HepG2 (cell line): ENCODE measurements at regions not wholly inside any gene's neighbourhood (a gene's known extent, or its start where the extent isn't known, plus 50 kb on each side); places are given as distances from the start of the nearest gene placed in this dataset.

Experiments
- ADNP ChIP-seq: sonication (generic); formaldehyde crosslinking; IDR thresholded peaks from 2 replicates; pipeline ENCODE4 v1.4.0; 2020; ENCODE audit warnings: missing genetic modification reagents
- CTCF ChIP-seq: sonication (generic); formaldehyde crosslinking; IDR thresholded peaks from 2 replicates; pipeline ENCODE4 v1.5.0; 2020; ENCODE audit warnings: mild to moderate bottlenecking, missing genetic modification reagents, moderate library complexity
- FOXM1 ChIP-seq: sonication (generic); formaldehyde crosslinking; IDR thresholded peaks from 2 replicates; pipeline ENCODE4 v1.5.0; 2020; ENCODE audit warnings: missing genetic modification reagents
- JUNB ChIP-seq: sonication (generic); formaldehyde crosslinking; IDR thresholded peaks from 2 replicates; pipeline ENCODE4 v1.8.0; 2022; ENCODE audit warnings: missing genetic modification reagents, mild to moderate bottlenecking, borderline replicate concordance
- JUND ChIP-seq: sonication (generic); formaldehyde crosslinking; IDR thresholded peaks from 2 replicates; pipeline ENCODE4 v1.8.0; 2022; ENCODE audit warnings: mild to moderate bottlenecking, missing genetic modification reagents
- MYC ChIP-seq: sonication (generic); formaldehyde crosslinking; IDR thresholded peaks from 2 replicates; pipeline ENCODE4 v1.9.0; 2021; ENCODE audit warnings: missing genetic modification reagents, borderline replicate concordance
- SIX1 ChIP-seq: sonication (generic); formaldehyde crosslinking; IDR thresholded peaks from 2 replicates; pipeline ENCODE4 v1.4.0; 2020; ENCODE audit warnings: missing genetic modification reagents, borderline replicate concordance
- ZNF207 ChIP-seq: fragments of 450-650 bp; IDR thresholded peaks from 2 replicates; pipeline ENCODE4 v1.6.1; 2016; ENCODE audit warnings: antibody characterized with exemption, borderline replicate concordance
- ZNF639 ChIP-seq: conservative IDR thresholded peaks from 2 replicates; pipeline ENCODE4 v1.6.1; 2018; ENCODE audit warnings: missing genetic modification reagents
- TF ChIP-seq, protein P1 (sequence below): sonication (generic); formaldehyde crosslinking; IDR thresholded peaks from 2 replicates; pipeline ENCODE4 v1.4.0; 2020; ENCODE audit warnings: mild to moderate bottlenecking, missing genetic modification reagents

- TF ChIP-seq SIX1 (CRISPR knock-in tag) (no peak), JUNB (CRISPR knock-in tag) (no peak), JUND (CRISPR knock-in tag) (no peak), MYC (CRISPR knock-in tag) (no peak), ADNP (CRISPR knock-in tag) (no peak), CTCF (no peak), FOXM1 (CRISPR knock-in tag) (no peak), ZNF639 (CRISPR knock-in tag) (no peak), ZNF207 (no peak)
- TF ChIP-seq, protein P1, sequence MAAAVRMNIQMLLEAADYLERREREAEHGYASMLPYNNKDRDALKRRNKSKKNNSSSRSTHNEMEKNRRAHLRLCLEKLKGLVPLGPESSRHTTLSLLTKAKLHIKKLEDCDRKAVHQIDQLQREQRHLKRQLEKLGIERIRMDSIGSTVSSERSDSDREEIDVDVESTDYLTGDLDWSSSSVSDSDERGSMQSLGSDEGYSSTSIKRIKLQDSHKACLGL: no peak
Measured at GRCh38 chr4:123073650-123074049, 151.3 kb upstream of the NUDT6 start.
